K562 (cell line): ENCODE measurements at regions not wholly inside any gene's neighbourhood (a gene's known extent, or its start where the extent isn't known, plus 50 kb on each side); places are given as distances from the start of the nearest gene placed in this dataset.

ENCODE experiments used
- ATAC-seq: fragments of 200-7000 bp; cut with Tn5 transposase; 3 replicates; pipeline ENCODE4 v1.9.1; 2020; ENCODE audit warnings: moderate library complexity
- BruUV-seq: library from RNA; stranded (reverse); fragments of 400-500 nt; replicated peaks from 2 replicates; lab custom pipeline; 2021; lab: Mats Ljungman, UMichigan
- CTCF ChIA-PET: fragments of 300-600 bp; formaldehyde crosslinking; extraction: SDS; loops from one replicate; lab custom pipeline; 2021; ENCODE audit warnings: low intra/inter-chr PET ratio; lab: Yijun Ruan, JAX
- POLR2A ChIA-PET: fragments of 300-600, 350-650 bp; sonication (Branson Sonifier 250); formaldehyde crosslinking; extraction: SDS; loops from one replicate; lab custom pipeline; 2021; ENCODE audit warnings: antibody characterized with exemption, inconsistent platforms; lab: Yijun Ruan, JAX
- DNase-seq, 4 experiments: peaks; one replicate each; pipeline versions ENCODE4 v3.0.0 to v3.0.0-alpha.2; 2011 to 2018; ENCODE audit warnings: low spot score in 3 of 4, mixed read lengths in 3 of 4; ENCODE audit errors: extremely low read depth in 1 of 4
- FAIRE-seq: peaks from 2 replicates; lab custom pipeline; 2011; peaks lifted over from hg19 to GRCh38; lab: Jason Lieb, UNC
- H2AFZ ChIP-seq: 2 replicates; pipeline ENCODE4 v1.6.0; 2011; ENCODE audit warnings: low read depth, low read length, control low read depth, inconsistent platforms
- H3K27ac ChIP-seq: fragments of 200-600 bp; 3 replicates; pipeline ENCODE4 v1.8.0; 2011; ENCODE audit warnings: low read depth, mild to moderate bottlenecking, control low read depth, inconsistent platforms, low read length, moderate library complexity, mixed read lengths; ENCODE audit errors: extremely low read depth
- H3K27me3 ChIP-seq, 2 experiments: fragments of 300-600 bp in 1 of 2; 2 replicates in 1 of 2; 3 replicates in 1 of 2; pipeline versions ENCODE4 v1.6.0 to v1.8.0; 2011; ENCODE audit warnings: inconsistent platforms in 2 of 2, low read length in 2 of 2, mild to moderate bottlenecking in 1 of 2, mixed read lengths in 1 of 2, moderate library complexity in 1 of 2; ENCODE audit not compliant: control insufficient read depth in 2 of 2, insufficient read depth in 2 of 2
- H3K36me3 ChIP-seq: fragments of 300-600 bp; 3 replicates; pipeline ENCODE4 v1.8.0; 2011; ENCODE audit warnings: mild to moderate bottlenecking, low read length, inconsistent platforms; ENCODE audit not compliant: control insufficient read depth, insufficient read depth
- H3K4me1 ChIP-seq, 2 experiments: fragments of 200-600 bp in 1 of 2; replicated peaks in 1 of 2; 2 replicates in 1 of 2; 3 replicates in 1 of 2; pipeline versions ENCODE4 v1.5.1 to v1.8.0; 2011; ENCODE audit warnings: inconsistent platforms in 2 of 2, low read length in 2 of 2, mild to moderate bottlenecking in 1 of 2, mixed read lengths in 1 of 2, moderate library complexity in 1 of 2; ENCODE audit not compliant: control insufficient read depth in 2 of 2, insufficient read depth in 2 of 2
- H3K4me2 ChIP-seq: 2 replicates; pipeline ENCODE4 v1.6.1; 2011; ENCODE audit warnings: low read length, control low read depth, inconsistent platforms, mixed read lengths; ENCODE audit not compliant: insufficient read depth
- H3K4me3 ChIP-seq: fragments of 200-600 bp; sonication (generic), shearing (Covaris generic); 2 replicates; pipeline ENCODE4 v1.5.1; 2016; ENCODE audit warnings: control low read depth, inconsistent platforms
- H3K79me2 ChIP-seq: fragments of 200-600 bp; 3 replicates; pipeline ENCODE4 v1.8.0; 2011; ENCODE audit warnings: low read length, inconsistent platforms; ENCODE audit not compliant: control insufficient read depth, insufficient read depth
- H3K9ac ChIP-seq, 2 experiments: 2 replicates each; pipeline versions ENCODE4 v1.6.0 to v1.6.1; 2011; ENCODE audit warnings: low read depth in 2 of 2, low read length in 2 of 2, control low read depth in 1 of 2, inconsistent platforms in 1 of 2, mild to moderate bottlenecking in 1 of 2, mixed read lengths in 1 of 2; ENCODE audit not compliant: insufficient read depth in 1 of 2
- H3K9me1 ChIP-seq: one replicate; pipeline ENCODE4 v1.6.0; 2011; ENCODE audit warnings: inconsistent platforms, mild to moderate bottlenecking, low read length, moderate library complexity; ENCODE audit not compliant: control insufficient read depth, insufficient read depth
- H3K9me3 ChIP-seq: replicated peaks from 2 replicates; pipeline ENCODE4 v1.5.1; 2011; ENCODE audit warnings: low read depth, low read length, inconsistent platforms; ENCODE audit not compliant: control insufficient read depth, insufficient read depth
- H4K20me1 ChIP-seq: replicated peaks from 2 replicates; pipeline ENCODE4 v1.6.1; 2011; ENCODE audit warnings: low read length, inconsistent platforms, mixed read lengths; ENCODE audit not compliant: control insufficient read depth, insufficient read depth
- E2F3 ChIP-seq: fragments of 250-450 bp; sonication (Bioruptor Pico); IDR thresholded peaks from 2 replicates; pipeline ENCODE4 v1.4.0; 2020; ENCODE audit warnings: mild to moderate bottlenecking
- MCM7 ChIP-seq, 2 experiments: fragments of 450-650 bp; IDR thresholded peaks; 2 replicates each; pipeline ENCODE4 v1.6.1; 2016 to 2018
- ZBTB49 ChIP-seq: sonication (generic); formaldehyde crosslinking; IDR thresholded peaks from 2 replicates; pipeline ENCODE4 v1.8.0; 2022; ENCODE audit warnings: missing genetic modification reagents, mild to moderate bottlenecking, borderline replicate concordance
- ZNF507 ChIP-seq: conservative IDR thresholded peaks from 2 replicates; pipeline ENCODE4 v1.6.1; 2017; ENCODE audit warnings: missing genetic modification characterization, missing compliant biosample characterization
- WGBS: fragments of 100-300 bp; shearing (Covaris generic); methylation state at CpG from one replicate; pipeline ENCODE4 v1.1.6; 2016; ENCODE audit warnings: low coverage, mixed read lengths; ENCODE audit not compliant: insufficient coverage; ENCODE audit errors: missing lambda C conversion rate; 5-methylcytosine and 5-hydroxymethylcytosine counted together
- in situ Hi-C: fragments of 300-500 bp; cut with MboI; formaldehyde crosslinking; loops from 4 replicates; pipeline ENCODE4 v1.15.0; 2018; ENCODE audit warnings: inconsistent platforms, mixed read lengths
- intact Hi-C: fragments of 100-400 bp; cut with micrococcal nuclease; formaldehyde crosslinking; loops from 2 replicates; pipeline ENCODE4 v1.14.2; 2022

GRCh38 chr1:221430152-221430960, 311.5 kb downstream of the DUSP10 start:
- ChIA-PET CTCF (no interaction called here), POLR2A (interaction anchor here (0.9 kb wide), 1 partner anchor 11 kb away, joined by 3 read pairs; no protein-coding TSS in a partner anchor)
- H3K36me3 ChIP-seq = no peaks in the 10 kb centered on the region
- H4K20me1 ChIP-seq = no peaks in the 10 kb centered on the region
- no peak overlapping the region for H3K4me3 ChIP-seq
- FAIRE-seq (no peak), DNase-seq (no peak), ATAC-seq (no peak)
- no peaks in the 10 kb centered on the region for H3K79me2 ChIP-seq
- BruUV-seq = no TSS peak
- no peak overlapping the region for H3K9ac ChIP-seq
- in situ Hi-C loops (loop anchor here (10.0 kb wide), 1 partner anchor 616 kb away; no protein-coding TSS in a partner anchor), intact Hi-C loops (loop anchor here (10.0 kb wide), 1 partner anchor 756 kb away; no protein-coding TSS in a partner anchor)
- 3% methylated on average over 4 of the region's 4 CpGs for WGBS
- no peak overlapping the region for H3K4me2 ChIP-seq
- H3K4me1 ChIP-seq = no peaks in the 10 kb centered on the region
- H3K27me3 ChIP-seq = no peaks in the 10 kb centered on the region
- H2AFZ ChIP-seq = no peak overlapping the region
- H3K9me3 ChIP-seq = no peaks in the 10 kb centered on the region
- no peak overlapping the region for H3K27ac ChIP-seq
- TF ChIP-seq ZBTB49 (CRISPR knock-in tag) (no peak), MCM7 (IDR thresholded peaks at IDR 0.05) (no peak), E2F3 (CRISPR knock-in tag) (no peak), ZNF507 (no peak)
- H3K9me1 ChIP-seq = no peaks in the 10 kb centered on the region
